ENCODE measurements at regions not wholly inside any gene's neighbourhood (a gene's known extent, or its start where the extent isn't known, plus 50 kb on each side); places are given as distances from the start of the nearest gene placed in this dataset.
"Not testable (repeated sequence)": the region's sequence is repeated elsewhere in the genome, so short reads cannot be mapped to it uniquely, and the experiment has no call there.

DNA sequence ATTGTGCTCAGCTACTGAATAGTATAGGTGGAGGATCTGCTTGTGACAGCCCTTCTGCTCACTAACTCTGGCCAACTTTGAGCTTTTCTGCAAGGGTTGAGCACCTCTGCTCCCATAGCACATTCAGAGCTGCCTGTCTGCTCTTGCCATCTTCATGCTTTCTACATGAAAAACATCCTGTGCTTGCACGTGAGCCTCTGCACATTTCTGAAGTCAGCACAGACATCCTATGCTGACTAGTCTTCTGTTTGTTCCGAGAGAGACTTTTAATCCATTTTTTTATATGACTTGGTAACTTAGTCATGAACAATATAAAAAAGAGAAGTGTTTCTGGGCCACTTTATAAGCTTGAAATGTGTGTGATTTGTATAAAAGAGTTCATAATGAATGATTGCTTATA, 969.3 kb downstream of the TMTC2 start:
- no peak for DNase-seq

DNA sequence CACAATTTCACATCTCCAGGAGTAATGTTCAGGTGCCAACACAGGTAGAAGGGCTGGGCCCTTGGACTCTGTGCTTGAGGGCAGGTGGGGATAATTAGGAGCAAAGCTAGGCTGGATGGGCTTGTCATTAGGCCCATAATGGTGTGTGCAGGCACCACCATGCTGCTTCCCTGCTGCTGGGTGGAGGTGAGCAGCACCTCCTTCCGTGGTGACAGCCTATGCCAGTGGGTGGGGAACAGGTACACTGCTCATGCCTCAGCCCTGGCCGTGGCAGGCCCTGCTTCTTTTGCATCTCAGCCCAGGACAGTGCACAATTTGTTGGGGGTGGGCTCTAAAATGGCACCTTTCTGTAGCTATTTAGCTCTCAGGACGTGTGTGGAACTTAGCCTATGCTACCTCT, 955.5 kb downstream of the TMTC2 start:
- DNase-seq, result no peak

DNA sequence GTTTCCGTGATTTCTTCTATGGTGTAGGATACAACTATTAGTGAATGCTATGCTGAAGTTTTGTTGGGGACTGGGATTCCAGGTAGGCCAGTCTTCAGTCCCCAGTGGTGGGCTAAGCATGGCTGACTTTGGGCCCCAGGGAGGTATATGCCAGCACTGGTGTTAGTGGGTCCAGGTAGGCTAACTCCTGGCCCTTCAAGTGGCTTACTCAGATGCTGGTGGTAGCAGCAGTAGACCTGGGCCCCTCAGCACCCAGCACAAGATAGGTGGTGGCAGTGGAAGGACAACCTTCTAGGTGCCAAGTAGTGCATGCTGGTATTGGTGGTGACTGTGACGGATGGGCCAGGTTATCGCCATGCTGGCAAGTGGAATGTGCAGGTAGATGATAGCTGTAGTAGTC, 955.1 kb downstream of the TMTC2 start:
- DNase-seq, result no peak

DNA sequence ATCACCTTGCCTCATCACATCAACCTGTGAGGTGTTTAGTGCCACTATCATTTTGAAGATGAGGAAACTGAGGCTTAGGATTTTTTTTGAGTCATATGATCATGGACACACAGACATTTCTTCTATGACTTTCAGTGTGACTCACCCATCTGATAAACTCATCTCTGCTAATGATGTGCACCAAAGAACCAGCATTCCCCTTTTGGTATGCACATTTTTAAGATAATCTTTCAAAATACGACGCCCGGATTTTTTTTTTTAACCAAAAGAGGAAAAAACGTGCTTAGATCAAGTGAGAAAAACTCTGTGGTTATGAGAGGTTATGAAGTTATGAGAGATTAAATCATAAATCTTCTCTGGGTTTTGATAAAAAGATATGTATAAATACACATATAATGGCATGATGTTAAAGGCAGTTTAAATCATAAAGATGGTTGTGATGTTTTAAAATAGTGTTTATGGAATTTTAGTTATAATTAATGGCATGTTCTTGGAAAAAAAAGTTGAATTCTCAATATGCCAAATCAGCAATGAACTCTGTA, 948.1 kb downstream of the TMTC2 start:
- DNase-seq, result no peak

DNA sequence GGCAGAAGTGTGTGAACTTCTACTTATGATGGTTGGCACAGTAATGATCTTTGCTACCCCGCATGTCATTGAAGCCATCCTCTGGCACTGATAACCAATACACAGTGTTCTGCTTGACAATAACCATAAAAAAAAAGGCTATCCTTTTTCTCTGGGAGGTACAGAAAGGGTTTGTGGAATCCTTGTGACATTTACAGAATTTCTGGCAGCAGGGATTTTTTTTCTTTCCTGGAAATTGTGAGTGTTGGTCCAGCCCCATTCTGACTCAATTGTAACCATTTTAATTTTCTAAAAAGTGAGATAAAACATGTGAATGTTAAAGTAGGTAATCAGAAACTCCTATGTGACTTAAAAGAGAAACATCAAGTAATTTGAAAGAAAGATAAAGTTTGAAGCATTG, 943.8 kb downstream of the TMTC2 start:
- DNase-seq, result no peak

DNA sequence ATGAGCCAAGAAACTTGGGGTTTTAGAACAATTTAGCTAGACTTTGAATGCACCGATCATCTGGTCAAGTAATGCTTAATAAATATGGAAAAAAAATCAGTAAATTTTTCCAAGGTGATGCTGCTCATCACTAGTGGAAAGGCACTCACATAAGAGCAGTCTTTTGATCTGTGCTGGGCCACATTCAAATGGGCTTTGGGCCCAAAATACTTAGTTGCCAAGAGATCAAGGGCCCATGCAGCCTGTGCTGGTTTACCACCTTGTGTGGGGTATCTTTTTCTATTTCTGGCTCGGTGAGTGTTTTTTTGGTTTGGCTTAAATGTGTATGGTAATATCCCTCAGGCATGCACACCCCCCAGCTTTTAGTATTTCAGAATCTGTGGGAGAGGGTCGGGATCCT, 943.2 kb downstream of the TMTC2 start:
- no peak for DNase-seq

DNA sequence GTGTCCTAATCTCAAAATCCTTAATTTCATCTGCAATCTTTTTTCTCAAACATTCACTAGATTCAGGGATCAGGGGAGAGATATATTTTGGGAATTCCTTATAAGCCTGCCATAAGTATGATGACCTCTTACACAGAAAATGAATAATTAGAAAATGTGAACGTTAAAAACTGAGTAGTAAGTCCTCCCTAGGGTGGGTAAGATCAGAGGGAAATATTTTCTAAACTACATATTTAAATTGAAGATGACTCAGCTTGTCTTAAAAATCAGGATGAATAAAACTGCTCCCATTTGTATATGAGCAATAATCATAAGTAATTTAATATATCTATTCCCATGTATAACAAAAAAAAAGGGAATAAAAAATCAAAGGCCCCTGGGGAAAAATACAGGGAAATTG, 935.5 kb downstream of the TMTC2 start:
- no peak for DNase-seq

DNA sequence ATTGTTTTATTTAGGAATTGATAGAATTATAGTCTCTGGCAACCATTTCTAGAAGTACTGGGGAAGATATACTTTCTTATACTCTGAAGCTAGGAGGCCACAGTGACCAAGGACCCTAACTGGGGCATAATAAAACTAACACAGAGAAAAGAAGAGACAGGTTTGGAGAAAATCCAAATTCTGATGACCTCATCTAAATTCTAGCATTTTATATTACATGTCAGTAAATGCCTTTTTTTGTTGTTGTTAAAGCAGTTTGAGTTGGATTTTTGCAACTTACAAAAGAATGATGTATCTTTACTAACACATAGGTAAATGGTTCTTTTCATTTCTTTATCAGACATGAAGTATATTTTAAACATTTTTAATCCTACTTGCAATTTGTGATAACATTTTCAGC, 933.3 kb downstream of the TMTC2 start:
- DNase-seq, result no peak

DNA sequence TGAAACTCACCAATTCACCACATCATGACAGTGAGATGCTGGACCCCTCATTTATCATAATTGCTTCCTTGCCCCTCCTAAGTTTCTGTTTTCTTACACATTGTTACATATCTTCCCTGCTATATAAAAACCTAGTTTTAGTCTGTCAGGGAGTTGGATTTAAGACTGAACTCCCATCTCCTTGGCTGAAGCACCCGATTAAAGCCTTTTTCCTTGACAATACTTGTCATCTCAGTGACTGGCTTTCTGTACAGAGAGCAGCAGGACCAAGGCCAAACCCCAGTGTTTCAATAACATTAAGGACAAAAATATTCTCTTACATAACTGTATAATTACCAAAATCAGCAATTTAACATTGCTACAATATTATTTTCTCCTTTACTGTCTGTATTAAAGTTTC, 928.4 kb downstream of the TMTC2 start:
- DNase-seq, result no peak

DNA sequence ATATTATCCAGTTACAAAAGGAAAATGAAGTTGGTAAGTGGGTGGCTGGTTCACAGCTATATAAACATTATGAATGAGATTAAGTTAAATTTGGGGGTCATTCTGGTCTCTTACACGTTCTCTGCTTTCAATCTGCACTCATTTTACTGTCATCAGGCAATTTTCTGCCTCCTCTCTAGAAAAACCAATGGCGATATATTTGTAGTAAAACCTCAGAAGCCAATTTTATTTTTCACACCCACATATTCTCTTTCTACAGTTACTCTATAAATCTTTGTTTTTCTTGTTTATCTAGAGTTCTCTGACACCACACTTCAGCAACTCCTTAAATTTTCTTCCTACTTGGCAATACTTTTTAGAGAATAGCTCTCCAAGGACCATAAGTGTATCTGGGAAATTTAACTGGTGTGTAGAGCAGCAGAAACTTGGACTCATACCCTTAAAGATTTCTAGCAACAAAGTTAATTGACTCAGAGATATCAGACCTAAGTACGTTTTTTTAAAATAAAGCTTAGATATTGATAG, 926.9 kb downstream of the TMTC2 start:
- DNase-seq, result no peak

DNA sequence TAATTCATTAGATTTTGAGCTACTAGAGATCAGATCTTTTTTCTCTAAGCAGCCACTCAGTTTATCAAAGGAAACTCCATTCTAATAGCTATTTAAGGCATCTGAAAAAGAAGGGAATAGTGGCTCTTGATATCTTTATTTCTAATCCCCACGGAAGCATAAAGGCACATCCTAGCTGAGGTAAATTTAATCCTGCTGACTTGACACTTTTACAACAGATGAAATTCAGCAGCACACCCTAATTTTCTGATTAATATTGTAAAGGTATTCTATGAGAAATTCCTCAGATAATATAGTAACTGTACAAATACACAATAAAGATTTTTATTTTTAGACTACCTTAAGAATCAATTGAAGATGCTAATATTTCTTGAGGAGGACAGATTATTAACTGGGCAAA, 916.4 kb downstream of the TMTC2 start:
- no peak for DNase-seq

DNA sequence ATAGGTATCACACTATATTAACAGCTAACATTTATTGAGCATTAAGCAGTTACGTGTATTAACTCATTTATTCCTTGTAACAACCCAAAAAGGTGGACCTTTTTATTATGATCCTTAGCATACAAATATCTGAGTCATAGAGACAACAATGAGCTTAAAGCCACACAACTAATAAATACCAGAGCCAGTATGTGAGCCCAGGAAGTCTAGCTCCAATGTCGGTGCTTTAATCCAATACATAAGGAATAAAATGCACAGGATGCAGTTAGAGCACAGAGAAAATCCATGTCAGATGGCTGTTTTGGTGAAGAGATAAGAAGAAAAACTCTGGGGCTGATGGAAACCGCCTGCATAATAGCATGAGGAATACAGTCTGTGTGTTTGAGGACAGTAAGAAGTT, 888.6 kb downstream of the TMTC2 start:
- DNase-seq, result no peak

DNA sequence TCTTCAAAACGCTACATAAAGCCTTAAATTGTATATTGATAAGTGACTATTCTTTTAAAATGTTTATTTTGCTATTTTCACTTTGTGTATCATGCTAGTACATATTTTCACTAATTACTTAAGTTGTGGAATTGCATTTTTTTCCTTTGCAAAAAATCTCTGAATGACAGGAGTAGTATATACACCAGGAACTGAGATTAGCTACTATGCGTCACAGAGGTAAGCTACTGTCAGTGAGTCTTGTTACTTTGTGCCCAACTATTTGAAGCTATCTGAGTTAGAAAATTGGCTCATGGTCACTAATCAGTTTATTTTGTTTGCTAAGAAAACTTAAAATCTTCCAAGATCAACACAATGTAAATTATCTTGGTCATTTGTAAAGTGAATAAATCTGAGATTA, 887.4 kb downstream of the TMTC2 start:
- no peak for DNase-seq

DNA sequence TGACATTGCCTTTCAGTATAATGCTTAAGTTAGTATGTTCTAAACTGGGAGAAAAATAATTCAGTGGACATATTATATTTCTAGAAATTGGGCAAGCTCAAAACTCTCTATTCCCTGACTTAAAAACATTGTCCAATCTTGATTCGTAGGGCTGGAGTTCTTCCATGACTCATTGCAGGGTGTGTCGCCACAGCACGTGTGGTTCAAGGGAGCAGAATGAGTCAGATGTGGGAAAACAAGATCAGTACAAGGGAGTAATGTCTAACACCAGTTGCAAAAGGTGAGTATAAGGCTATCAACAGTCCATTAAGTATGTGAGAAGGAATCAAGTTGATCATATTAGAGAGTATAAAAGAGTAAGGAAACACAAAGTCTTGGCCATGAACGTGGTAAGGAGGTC, 887.0 kb downstream of the TMTC2 start:
- DNase-seq, result no peak

DNA sequence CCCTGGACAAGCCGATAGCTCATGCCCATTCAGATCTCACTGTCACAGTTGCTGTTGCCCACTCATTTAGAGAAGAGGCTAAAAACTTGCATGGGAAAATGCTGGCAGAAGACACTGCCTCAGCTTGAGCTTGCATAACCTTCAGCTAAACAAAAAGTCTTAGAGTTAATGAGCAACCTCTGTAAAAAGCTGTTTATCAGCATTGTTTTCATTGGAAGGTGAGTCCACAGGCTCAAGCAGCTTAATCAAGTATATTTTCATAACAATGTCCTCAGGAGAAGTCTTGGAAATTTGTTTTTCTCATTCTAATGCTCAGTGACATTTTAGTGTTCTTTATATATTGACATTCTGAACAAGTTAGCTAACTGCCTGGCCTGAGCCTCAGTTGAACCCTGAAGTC, 872.9 kb downstream of the TMTC2 start:
- DNase-seq, result no peak

DNA sequence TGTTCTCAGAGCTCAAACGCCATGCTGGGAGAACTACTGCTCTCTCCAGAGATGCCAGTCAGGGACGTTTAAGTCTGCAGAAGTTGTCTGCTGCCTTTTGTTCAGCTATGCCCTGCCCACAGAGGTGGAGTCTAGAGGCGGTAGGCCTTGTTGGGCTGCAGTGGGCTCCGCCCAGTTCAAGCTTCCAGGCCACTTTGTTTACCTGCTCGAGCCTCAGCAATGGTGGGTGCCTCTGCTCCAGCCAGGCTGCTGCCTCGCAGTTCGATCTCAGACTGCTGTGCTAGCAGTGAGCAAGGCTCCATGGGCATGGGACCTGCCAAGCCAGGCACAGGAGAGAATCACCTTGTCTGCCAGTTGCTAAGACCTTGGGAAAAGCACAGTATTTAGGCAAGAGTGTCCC, 869.3 kb downstream of the TMTC2 start:
- DNase-seq, result not testable (repeated sequence)

DNA sequence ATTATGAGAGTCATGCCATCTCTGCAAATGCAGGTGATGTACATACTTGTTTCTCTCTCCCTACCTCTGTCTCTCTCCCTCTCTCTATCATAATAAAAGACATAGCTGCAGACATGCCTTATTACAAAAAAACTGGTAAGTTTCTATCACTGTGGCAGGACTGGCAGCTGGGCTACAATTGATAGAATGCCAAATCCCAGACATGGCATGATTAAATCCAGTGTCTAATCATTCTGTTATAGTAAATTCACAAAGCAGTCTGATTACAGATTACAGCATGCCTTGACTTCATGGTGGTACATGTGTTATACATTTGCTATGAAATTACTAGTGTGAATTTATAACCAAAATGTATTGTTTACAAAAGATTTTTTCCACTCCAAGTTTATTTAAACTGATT, 854.7 kb downstream of the TMTC2 start:
- DNase-seq, result no peak

DNA sequence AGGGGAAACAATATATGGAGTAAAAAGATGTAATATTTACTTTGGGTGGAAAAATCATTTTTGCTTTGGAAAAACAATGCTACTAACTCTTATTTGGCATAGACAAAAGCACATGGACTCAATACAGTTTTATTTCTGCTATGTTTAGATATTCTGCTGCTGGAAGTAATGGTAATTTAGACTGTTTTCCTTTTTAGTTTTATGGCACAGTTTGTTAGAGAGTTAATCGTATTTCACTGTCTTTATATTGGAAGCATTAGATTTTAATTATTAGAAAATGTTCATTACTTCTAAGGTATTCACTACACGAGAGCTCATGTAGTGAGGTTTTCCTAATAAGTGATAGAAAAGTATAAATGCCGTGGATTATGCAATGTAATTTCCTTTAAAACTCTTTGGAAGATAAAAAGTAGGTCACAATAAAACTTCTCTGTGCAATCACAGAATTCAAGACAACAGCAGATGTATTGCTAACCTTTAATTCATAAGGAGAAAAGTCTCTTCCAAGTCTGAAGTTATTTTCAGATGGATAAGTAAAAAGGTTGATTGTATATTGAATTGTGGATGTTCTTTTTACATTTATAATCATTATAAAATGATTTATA, 851.8 kb downstream of the TMTC2 start:
- DNase-seq, result no peak

DNA sequence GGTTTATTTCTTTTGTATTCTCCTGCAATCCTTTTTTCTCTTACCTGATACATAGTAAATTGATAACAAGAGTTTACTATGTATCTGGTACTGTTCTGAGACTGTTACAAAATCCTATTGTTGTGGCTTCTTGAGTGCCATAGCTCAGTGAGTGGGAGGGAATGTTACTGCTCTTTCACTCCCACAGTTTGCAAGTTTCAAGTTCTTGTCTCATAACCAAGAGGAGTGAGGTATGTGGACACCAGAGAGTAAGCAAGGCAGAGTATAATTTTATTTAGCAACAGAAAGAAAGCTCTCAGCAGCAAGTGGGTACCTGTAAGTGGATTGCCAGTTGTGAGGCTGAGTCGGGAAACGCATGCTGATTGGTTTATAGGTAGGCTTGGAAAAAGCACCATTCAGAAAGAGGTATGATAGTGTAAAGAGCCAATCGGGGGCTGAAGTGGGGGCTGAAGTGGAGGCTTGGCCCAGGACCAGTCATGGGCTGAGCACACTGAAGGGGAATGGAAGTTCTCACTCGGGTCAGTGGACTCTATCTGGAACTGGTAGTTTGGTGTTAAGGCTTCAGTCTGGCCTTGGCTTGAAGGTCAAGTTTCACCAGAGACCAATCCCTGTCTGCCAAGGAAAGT, 850.8 kb downstream of the TMTC2 start:
- no peak for DNase-seq

DNA sequence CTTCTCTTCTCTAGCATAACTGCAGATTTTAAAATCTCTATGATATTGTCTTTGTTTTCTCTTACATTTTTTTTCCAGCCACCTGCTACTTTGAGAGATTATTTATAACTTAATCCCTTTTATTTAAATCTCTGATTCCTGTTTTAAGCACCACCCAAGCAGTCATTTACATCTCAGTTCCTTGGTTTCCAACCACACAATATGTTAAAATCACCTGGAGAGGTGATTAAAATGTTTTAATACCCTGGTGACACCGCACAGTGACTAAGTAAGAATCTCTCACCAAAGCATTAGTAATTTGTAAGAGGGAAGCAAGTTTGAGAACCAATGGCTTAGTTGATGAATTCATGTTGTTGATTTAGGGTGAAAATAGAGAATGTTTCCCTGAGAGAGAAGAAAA, 849.8 kb downstream of the TMTC2 start:
- no peak for DNase-seq

DNA sequence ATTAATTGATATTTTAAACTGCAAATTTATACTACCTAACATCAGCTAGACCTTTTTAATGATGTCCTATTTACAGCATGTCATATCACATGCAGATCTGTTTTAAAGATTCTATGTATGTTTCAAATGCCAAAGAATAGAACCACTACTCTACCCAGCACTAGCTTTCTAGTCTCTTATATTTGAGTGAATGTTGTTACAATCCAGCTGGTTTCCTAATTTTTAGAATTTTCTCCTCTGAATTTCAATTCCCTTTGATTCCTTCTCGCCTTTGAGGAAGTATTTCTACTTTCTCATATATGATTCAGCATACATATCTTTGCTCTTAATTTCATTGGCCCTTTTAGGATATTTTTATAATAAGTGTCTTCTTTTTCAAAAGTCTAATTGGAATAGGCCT, 841.9 kb downstream of the TMTC2 start:
- no peak for DNase-seq

DNA sequence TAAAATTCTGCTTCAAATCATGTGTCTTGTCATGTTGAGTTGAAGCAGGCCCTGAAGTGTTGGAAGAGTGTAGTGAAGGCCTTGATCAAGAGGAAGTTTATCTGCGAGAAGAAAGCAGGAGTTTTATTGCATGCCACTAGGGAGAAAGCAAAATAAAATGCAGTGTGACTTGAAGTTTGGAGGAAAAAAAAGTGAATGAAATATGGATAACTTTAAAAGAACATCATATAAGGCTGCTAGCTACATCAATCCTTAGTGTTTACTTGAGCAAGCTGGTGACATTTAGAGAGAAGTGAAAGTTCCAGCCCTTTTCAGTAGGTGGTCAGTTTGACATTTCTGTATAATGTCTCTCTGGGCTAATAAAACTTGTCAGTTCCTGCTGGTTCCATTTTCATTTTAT, 841.1 kb downstream of the TMTC2 start:
- no peak for DNase-seq

DNA sequence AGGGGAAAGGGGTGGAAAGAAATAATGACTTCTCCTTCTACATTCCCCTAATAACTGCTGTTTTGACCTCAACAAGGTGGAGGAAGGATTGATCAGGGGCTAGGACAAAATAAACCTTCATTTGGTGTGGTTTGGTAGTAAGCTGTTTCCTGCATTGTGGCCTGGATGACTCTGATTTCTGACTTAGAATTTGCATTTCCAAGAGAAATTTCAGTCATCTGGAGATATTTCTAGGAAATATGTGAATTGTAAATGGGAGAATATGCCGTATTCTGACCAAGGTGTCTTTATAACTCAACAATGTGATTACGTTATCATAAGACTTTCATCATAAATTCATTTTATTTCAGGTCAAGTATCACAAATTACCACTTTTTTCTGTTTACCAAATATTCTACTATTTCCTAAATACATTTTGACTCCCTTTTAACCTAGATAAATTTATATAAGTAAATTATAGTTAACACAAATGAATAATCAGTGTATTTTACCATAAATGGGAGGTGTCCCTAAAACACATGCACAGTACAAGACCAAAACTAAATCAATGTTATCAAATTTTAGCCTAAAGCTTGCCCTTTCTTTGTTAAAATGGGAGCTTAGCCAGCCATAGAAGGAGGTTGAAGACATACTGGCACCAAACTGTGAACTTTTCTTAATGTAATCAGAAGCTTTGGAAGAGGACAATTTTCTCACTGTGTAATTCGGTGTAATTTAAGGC, 828.8 kb downstream of the TMTC2 start:
- no peak for DNase-seq

DNA sequence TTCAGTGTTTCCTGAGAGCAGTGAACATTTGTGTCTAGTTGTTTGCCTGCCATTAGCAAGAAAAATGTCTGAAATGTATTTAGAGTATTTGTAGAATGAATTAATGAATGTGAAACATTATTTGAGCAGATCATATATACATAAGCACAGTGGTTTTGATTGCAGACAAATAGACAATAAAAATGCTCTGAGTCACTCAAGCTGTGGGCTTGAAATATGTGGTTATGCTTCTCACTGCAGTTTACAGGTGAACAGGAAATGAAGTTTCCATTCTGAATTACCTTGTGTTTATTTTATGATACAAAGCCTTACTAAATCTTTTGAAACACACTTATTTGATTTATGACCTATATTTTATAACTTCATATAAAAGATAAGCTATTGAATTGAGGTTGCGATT, 827.7 kb downstream of the TMTC2 start:
- no peak for DNase-seq
